SK-N-MC (cell line): ENCODE measurements at regions not wholly inside any gene's neighbourhood (a gene's known extent, or its start where the extent isn't known, plus 50 kb on each side); places are given as distances from the start of the nearest gene placed in this dataset.

Source experiments
- EZH2 ChIP-seq: fragments of 200-600 bp; sonication (generic); IDR thresholded peaks from one replicate; pipeline ENCODE4 v1.6.1; 2017; ENCODE audit warnings: antibody characterized with exemption
- FOXP2 ChIP-seq: optimal IDR thresholded peaks from 2 replicates; pipeline ENCODE3; 2011; ENCODE audit warnings: mild to moderate bottlenecking, moderate library complexity; ENCODE audit not compliant: insufficient read depth; ENCODE audit errors: extremely low read length, control extremely low read depth
- POLR2AphosphoS5 ChIP-seq: IDR thresholded peaks from 2 replicates; pipeline ENCODE4 v1.6.1; 2012; ENCODE audit warnings: mild to moderate bottlenecking, low read depth, low read length, borderline replicate concordance

- TF ChIP-seq EZH2 = no peak
- no peak for TF ChIP-seq POLR2AphosphoS5
- no peak for TF ChIP-seq FOXP2
Measured at GRCh38 chr9:88664773-88665172, 129.8 kb downstream of the NXNL2 start.
